ENCODE measurements at regions not wholly inside any gene's neighbourhood (a gene's known extent, or its start where the extent isn't known, plus 50 kb on each side); places are given as distances from the start of the nearest gene placed in this dataset.
"Not testable (repeated sequence)": the region's sequence is repeated elsewhere in the genome, so short reads cannot be mapped to it uniquely, and the experiment has no call there.

DNA sequence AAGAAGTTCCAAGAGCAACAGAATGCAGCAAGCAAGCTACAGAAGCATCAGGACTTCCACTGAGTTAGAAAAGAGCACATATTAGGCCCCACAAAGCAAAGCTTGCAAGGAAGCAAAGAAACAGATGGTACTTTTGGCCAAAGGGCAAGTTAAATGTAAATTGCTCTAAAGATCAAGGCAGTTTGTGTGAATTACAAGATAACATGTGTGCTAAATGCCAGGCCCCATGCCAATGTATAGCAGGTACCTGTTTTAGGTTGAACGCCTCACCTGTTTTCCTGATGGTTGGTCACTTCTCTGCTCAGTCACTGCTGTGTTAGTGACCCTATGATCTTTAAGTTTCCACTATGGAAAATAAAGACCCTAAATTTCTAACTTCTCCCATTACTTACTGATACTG is 606.5 kb upstream of the GYPC start:
- H3K4me3 ChIP-seq (ENCODE audit: low read length in 3 of 3), result no peak overlapping the region
- no peak overlapping the region for H3K27ac ChIP-seq (ENCODE audit: low read depth in 2 of 2, low read length in 2 of 2)
- no peaks in the 10 kb centered on the region for H3K36me3 ChIP-seq (ENCODE audit: control insufficient read depth in 2 of 3, insufficient read depth in 3 of 3, low read length in 3 of 3)
- DNase-seq, result no peak
- FAIRE-seq, result no peak
- no peaks in the 10 kb centered on the region for H3K27me3 ChIP-seq (ENCODE audit: control insufficient read depth, insufficient read depth, low read length)
- intact Hi-C loops (cut with DNase I), result no loop called here
- TF ChIP-seq, protein P1, sequence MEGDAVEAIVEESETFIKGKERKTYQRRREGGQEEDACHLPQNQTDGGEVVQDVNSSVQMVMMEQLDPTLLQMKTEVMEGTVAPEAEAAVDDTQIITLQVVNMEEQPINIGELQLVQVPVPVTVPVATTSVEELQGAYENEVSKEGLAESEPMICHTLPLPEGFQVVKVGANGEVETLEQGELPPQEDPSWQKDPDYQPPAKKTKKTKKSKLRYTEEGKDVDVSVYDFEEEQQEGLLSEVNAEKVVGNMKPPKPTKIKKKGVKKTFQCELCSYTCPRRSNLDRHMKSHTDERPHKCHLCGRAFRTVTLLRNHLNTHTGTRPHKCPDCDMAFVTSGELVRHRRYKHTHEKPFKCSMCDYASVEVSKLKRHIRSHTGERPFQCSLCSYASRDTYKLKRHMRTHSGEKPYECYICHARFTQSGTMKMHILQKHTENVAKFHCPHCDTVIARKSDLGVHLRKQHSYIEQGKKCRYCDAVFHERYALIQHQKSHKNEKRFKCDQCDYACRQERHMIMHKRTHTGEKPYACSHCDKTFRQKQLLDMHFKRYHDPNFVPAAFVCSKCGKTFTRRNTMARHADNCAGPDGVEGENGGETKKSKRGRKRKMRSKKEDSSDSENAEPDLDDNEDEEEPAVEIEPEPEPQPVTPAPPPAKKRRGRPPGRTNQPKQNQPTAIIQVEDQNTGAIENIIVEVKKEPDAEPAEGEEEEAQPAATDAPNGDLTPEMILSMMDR (IDR thresholded peaks at IDR 0.05; ENCODE audit: borderline replicate concordance, extremely low read depth, insufficient read depth), result no peak
- H3K9ac ChIP-seq (ENCODE audit: low read length in 3 of 3), result no peak overlapping the region
- H3K9me3 ChIP-seq (ENCODE audit: control insufficient read depth in 2 of 3, insufficient read depth in 1 of 3, low read length in 3 of 3), result peaks cover 0 to 10% (median 0%) of the 10 kb centered on the region in 3 donors
- H3K4me1 ChIP-seq (ENCODE audit: control insufficient read depth in 2 of 3, insufficient read depth in 2 of 3, low read depth in 1 of 3, low read length in 3 of 3), result no peaks in the 10 kb centered on the region

DNA sequence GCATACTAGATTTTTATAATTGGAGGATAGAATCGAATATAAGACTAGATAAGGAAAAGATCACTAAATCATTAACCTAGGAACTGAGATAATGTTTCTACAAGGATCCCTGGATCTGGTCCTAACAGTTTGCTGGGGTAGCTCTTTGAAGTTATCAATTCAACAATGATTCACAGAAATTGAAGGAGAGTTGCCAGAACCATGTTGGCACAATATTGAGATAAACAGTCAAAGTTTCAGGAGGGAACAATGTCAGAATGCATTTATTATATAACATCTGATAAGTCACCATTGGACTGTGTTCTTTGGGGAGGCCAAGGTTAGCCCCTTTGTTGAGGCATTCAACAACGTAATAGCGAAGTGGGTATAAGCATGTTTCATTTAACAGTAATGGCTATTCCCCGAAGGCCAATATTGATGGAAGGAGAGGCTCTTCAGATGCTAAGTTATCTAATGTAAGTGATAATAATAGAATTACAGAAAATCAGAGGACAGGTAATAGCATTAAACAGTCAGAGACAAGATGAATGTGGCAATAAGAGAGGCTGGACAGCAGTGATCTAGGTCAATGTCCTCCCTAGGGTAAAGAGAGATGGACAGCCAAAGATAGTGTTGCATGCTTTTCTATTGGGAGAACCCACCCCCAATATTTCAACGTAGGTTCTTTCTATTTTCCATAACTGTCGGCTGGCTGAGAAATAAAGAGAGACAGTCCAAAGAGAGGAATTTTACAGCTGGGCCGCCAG is 604.8 kb upstream of the GYPC start:
- no peaks in the 10 kb centered on the region for H3K27me3 ChIP-seq (ENCODE audit: control insufficient read depth, insufficient read depth, low read length)
- no peaks in the 10 kb centered on the region for H3K4me1 ChIP-seq (ENCODE audit: control insufficient read depth in 2 of 3, insufficient read depth in 2 of 3, low read depth in 1 of 3, low read length in 3 of 3)
- H3K9ac ChIP-seq (ENCODE audit: low read length in 3 of 3), result no peak overlapping the region
- H3K9me3 ChIP-seq (ENCODE audit: control insufficient read depth in 2 of 3, insufficient read depth in 1 of 3, low read length in 3 of 3), result peaks cover 0 to 10% (median 0%) of the 10 kb centered on the region in 3 donors
- intact Hi-C loops (cut with DNase I), result no loop called here
- no peak overlapping the region for H3K4me3 ChIP-seq (ENCODE audit: low read length in 3 of 3)
- DNase-seq (no peak), FAIRE-seq (no peak)
- no peaks in the 10 kb centered on the region for H3K36me3 ChIP-seq (ENCODE audit: control insufficient read depth in 2 of 3, insufficient read depth in 3 of 3, low read length in 3 of 3)
- TF ChIP-seq, protein P1 (IDR thresholded peaks at IDR 0.05; ENCODE audit: borderline replicate concordance, extremely low read depth, insufficient read depth), result no peak
- no peak overlapping the region for H3K27ac ChIP-seq (ENCODE audit: low read depth in 2 of 2, low read length in 2 of 2)

DNA sequence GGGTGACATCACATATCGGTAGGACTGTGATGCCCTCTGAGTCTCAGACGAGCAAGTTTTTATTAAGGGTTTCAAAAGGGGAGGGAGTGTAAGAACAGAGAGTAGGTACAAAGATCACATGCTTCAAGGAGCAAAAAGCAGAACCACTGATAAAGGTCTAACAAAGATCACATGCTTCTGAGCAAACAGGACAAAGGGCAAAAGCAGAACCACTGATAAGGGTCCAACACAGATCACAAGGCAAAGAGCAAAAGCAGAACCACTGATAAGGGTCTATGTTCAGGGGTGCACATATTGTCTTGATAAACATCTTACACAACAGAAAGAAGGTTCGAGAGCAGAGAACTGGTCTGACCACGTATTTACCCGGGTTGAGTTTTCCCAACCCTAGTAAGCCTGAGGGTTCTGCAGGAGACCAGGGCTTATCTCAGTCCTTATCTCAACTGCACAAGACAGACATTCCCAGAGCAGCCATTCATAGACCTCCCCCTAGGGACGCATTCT is 604.2 kb upstream of the GYPC start:
- DNase-seq; H3K4me1 ChIP-seq (ENCODE audit: control insufficient read depth in 2 of 3, insufficient read depth in 2 of 3, low read depth in 1 of 3, low read length in 3 of 3); intact Hi-C loops (cut with DNase I); H3K27me3 ChIP-seq (ENCODE audit: control insufficient read depth, insufficient read depth, low read length); H3K9me3 ChIP-seq (ENCODE audit: control insufficient read depth in 2 of 3, insufficient read depth in 1 of 3, low read length in 3 of 3); H3K27ac ChIP-seq (ENCODE audit: low read depth in 2 of 2, low read length in 2 of 2); H3K4me3 ChIP-seq (ENCODE audit: low read length in 3 of 3); H3K9ac ChIP-seq (ENCODE audit: low read length in 3 of 3); H3K36me3 ChIP-seq (ENCODE audit: control insufficient read depth in 2 of 3, insufficient read depth in 3 of 3, low read length in 3 of 3); FAIRE-seq: not testable (repeated sequence)

DNA sequence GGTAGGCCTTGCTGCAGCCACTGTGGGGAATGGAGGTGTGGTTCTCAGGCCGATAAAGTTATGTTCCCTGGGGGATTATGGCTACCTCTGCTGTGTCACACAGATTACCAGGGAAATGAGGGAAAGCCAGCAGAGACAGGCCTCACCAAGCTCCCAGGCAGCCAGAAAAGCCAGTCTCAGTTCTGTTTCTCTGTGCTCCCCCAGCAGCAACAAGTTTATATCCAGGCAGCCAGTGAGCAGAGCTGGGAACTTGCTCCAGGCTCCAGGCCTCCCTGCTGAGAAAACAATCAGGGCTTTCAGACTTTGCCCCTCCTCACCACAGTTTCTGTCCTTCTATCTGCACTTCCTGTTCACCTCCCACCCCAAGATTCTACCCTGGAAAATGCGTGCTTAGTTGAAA is 596.6 kb upstream of the GYPC start:
- H3K36me3 ChIP-seq (ENCODE audit: control insufficient read depth in 2 of 3, insufficient read depth in 3 of 3, low read length in 3 of 3), result no peaks in the 10 kb centered on the region
- H3K9ac ChIP-seq (ENCODE audit: low read length in 3 of 3), result no peak overlapping the region
- no peak overlapping the region for H3K27ac ChIP-seq (ENCODE audit: low read depth in 2 of 2, low read length in 2 of 2)
- TF ChIP-seq, protein P1 (IDR thresholded peaks at IDR 0.05; ENCODE audit: borderline replicate concordance, extremely low read depth, insufficient read depth), result no peak
- H3K4me1 ChIP-seq (ENCODE audit: control insufficient read depth in 2 of 3, insufficient read depth in 2 of 3, low read depth in 1 of 3, low read length in 3 of 3), result no peaks in the 10 kb centered on the region
- no peaks in the 10 kb centered on the region for H3K27me3 ChIP-seq (ENCODE audit: control insufficient read depth, insufficient read depth, low read length)
- no peak for DNase-seq
- FAIRE-seq, result no peak
- intact Hi-C loops (cut with DNase I), result no loop called here
- no peak overlapping the region for H3K4me3 ChIP-seq (ENCODE audit: low read length in 3 of 3)
- H3K9me3 ChIP-seq (ENCODE audit: control insufficient read depth in 2 of 3, insufficient read depth in 1 of 3, low read length in 3 of 3), result peaks cover 0 to 8% (median 5%) of the 10 kb centered on the region in 3 donors
